Liver (tissue), 3 donors: ENCODE measurements at regions not wholly inside any gene's neighbourhood (a gene's known extent, or its start where the extent isn't known, plus 50 kb on each side); places are given as distances from the start of the nearest gene placed in this dataset.

ENCODE experiments used
- CTCF ChIP-seq: fragments of 150-350 bp; IDR thresholded peaks from 2 replicates; pipeline ENCODE4 v1.5.1; 2017; ENCODE audit warnings: improper control_type of control experiment, low read depth, low read length; ENCODE audit not compliant: missing input control
- FOXA1 ChIP-seq: IDR thresholded peaks from 2 replicates; pipeline ENCODE4 v1.6.1; 2016; ENCODE audit warnings: antibody characterized with exemption
- JUND ChIP-seq, 2 donors: IDR thresholded peaks; 2 replicates each; pipeline ENCODE4 v1.6.1; 2016; ENCODE audit warnings: antibody characterized with exemption in 2 of 2
- RAD21 ChIP-seq, 2 donors: IDR thresholded peaks; 2 replicates each; pipeline ENCODE4 v1.6.1; 2016; ENCODE audit warnings: antibody characterized with exemption in 2 of 2, mild to moderate bottlenecking in 2 of 2
- YY1 ChIP-seq: IDR thresholded peaks from 2 replicates; pipeline ENCODE4 v1.6.1; 2016; ENCODE audit warnings: antibody characterized with exemption, mild to moderate bottlenecking
- TF ChIP-seq, protein P1 (sequence below): IDR thresholded peaks from 2 replicates; pipeline ENCODE4 v1.6.1; 2016; ENCODE audit warnings: antibody characterized with exemption
- donor health status: healthy.
- donor health status: healthy.

GRCh38 chr10:63008491-63008890, 124.6 kb upstream of the NRBF2 start:
- no peak for TF ChIP-seq JUND (IDR thresholded peaks at IDR 0.05)
- TF ChIP-seq YY1 = no peak
- TF ChIP-seq CTCF = no peak
- no peak for TF ChIP-seq FOXA1
- TF ChIP-seq, protein P1, sequence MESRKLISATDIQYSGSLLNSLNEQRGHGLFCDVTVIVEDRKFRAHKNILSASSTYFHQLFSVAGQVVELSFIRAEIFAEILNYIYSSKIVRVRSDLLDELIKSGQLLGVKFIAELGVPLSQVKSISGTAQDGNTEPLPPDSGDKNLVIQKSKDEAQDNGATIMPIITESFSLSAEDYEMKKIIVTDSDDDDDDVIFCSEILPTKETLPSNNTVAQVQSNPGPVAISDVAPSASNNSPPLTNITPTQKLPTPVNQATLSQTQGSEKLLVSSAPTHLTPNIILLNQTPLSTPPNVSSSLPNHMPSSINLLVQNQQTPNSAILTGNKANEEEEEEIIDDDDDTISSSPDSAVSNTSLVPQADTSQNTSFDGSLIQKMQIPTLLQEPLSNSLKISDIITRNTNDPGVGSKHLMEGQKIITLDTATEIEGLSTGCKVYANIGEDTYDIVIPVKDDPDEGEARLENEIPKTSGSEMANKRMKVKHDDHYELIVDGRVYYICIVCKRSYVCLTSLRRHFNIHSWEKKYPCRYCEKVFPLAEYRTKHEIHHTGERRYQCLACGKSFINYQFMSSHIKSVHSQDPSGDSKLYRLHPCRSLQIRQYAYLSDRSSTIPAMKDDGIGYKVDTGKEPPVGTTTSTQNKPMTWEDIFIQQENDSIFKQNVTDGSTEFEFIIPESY = no peak
- TF ChIP-seq RAD21 (IDR thresholded peaks at IDR 0.05) = no peak
